ENCODE measurements at regions not wholly inside any gene's neighbourhood (a gene's known extent, or its start where the extent isn't known, plus 50 kb on each side); places are given as distances from the start of the nearest gene placed in this dataset.
A peak's percentile ranks its signal among the peaks of the same experiment; 100 is the strongest.

- Histone ChIP-seq H3K4me1 (ENCODE audit: control insufficient read depth in 3 of 3, insufficient read depth in 3 of 3, low read length in 3 of 3) (no peaks in the 10 kb centered on the region), H3K27ac (ENCODE audit: low read depth, low read length) (no peak overlapping the region), H3K4me3 (ENCODE audit: low read length in 3 of 3) (no peak overlapping the region), H3K9ac (ENCODE audit: low read depth in 1 of 3, low read length in 3 of 3) (no peak overlapping the region), H3K36me3 (ENCODE audit: control insufficient read depth in 3 of 3, insufficient read depth in 3 of 3, low read length in 3 of 3) (no peaks in the 10 kb centered on the region), H3K27me3 (ENCODE audit: control insufficient read depth in 3 of 3, insufficient read depth in 3 of 3, low read length in 3 of 3) (peaks cover 0 to 3% (median 0%) of the 10 kb centered on the region in 3 donors), H3K9me3 (ENCODE audit: control insufficient read depth in 3 of 3, low read length in 3 of 3) (no peaks in the 10 kb centered on the region)
Observed at GRCh38 chr6:11929241-11929835, 82.8 kb upstream of the HIVEP1 start.

GRCh38 chr6:11926594-11927407 is 85.3 kb upstream of the HIVEP1 start:
- peaks cover 0 to 3% (median 0%) of the 10 kb centered on the region in 3 donors for H3K27me3 ChIP-seq (ENCODE audit: control insufficient read depth in 3 of 3, insufficient read depth in 3 of 3, low read length in 3 of 3)
- no peaks in the 10 kb centered on the region for H3K4me1 ChIP-seq (ENCODE audit: control insufficient read depth in 3 of 3, insufficient read depth in 3 of 3, low read length in 3 of 3)
- no peak overlapping the region for H3K27ac ChIP-seq (ENCODE audit: low read depth, low read length)
- H3K9ac ChIP-seq (ENCODE audit: low read depth in 1 of 3, low read length in 3 of 3), result no peak overlapping the region
- no peaks in the 10 kb centered on the region for H3K9me3 ChIP-seq (ENCODE audit: control insufficient read depth in 3 of 3, low read length in 3 of 3)
- no peaks in the 10 kb centered on the region for H3K36me3 ChIP-seq (ENCODE audit: control insufficient read depth in 3 of 3, insufficient read depth in 3 of 3, low read length in 3 of 3)
- no peak overlapping the region for H3K4me3 ChIP-seq (ENCODE audit: low read length in 3 of 3)

- no peak overlapping the region for H3K27ac ChIP-seq (ENCODE audit: low read depth, low read length)
- H3K4me1 ChIP-seq (ENCODE audit: control insufficient read depth in 3 of 3, insufficient read depth in 3 of 3, low read length in 3 of 3), result no peaks in the 10 kb centered on the region
Observed at GRCh38 chr6:11925805-11926204, 86.3 kb upstream of the HIVEP1 start.

GRCh38 chr6:11923621-11924020 is 88.5 kb upstream of the HIVEP1 start:
- H3K27me3 ChIP-seq (ENCODE audit: control insufficient read depth in 3 of 3, insufficient read depth in 3 of 3, low read length in 3 of 3), result peaks cover 0 to 3% (median 0%) of the 10 kb centered on the region in 3 donors
- H3K4me1 ChIP-seq (ENCODE audit: control insufficient read depth in 3 of 3, insufficient read depth in 3 of 3, low read length in 3 of 3), result peaks cover 0 to 2% (median 0%) of the 10 kb centered on the region in 3 donors
- no peak overlapping the region for H3K9ac ChIP-seq (ENCODE audit: low read depth in 1 of 3, low read length in 3 of 3)
- H3K36me3 ChIP-seq (ENCODE audit: control insufficient read depth in 3 of 3, insufficient read depth in 3 of 3, low read length in 3 of 3), result no peaks in the 10 kb centered on the region
- no peak overlapping the region for H3K27ac ChIP-seq (ENCODE audit: low read depth, low read length)
- no peak overlapping the region for H3K4me3 ChIP-seq (ENCODE audit: low read length in 3 of 3)
- no peaks in the 10 kb centered on the region for H3K9me3 ChIP-seq (ENCODE audit: control insufficient read depth in 3 of 3, low read length in 3 of 3)

More at GRCh38 chr6:11925805-11926204, 86.3 kb upstream of the HIVEP1 start:
- no peaks in the 10 kb centered on the region for H3K9me3 ChIP-seq (ENCODE audit: control insufficient read depth in 3 of 3, low read length in 3 of 3)
- no peak overlapping the region for H3K9ac ChIP-seq (ENCODE audit: low read depth in 1 of 3, low read length in 3 of 3)
- no peaks in the 10 kb centered on the region for H3K36me3 ChIP-seq (ENCODE audit: control insufficient read depth in 3 of 3, insufficient read depth in 3 of 3, low read length in 3 of 3)
- H3K27me3 ChIP-seq (ENCODE audit: control insufficient read depth in 3 of 3, insufficient read depth in 3 of 3, low read length in 3 of 3), result peaks cover 0 to 3% (median 0%) of the 10 kb centered on the region in 3 donors
- H3K4me3 ChIP-seq (ENCODE audit: low read length in 3 of 3), result no peak overlapping the region

- Histone ChIP-seq H3K9me3 (ENCODE audit: control insufficient read depth in 3 of 3, low read length in 3 of 3) (no peaks in the 10 kb centered on the region), H3K36me3 (ENCODE audit: control insufficient read depth in 3 of 3, insufficient read depth in 3 of 3, low read length in 3 of 3) (no peaks in the 10 kb centered on the region), H3K4me3 (ENCODE audit: low read length in 3 of 3) (no peak overlapping the region), H3K4me1 (ENCODE audit: control insufficient read depth in 3 of 3, insufficient read depth in 3 of 3, low read length in 3 of 3) (peaks cover 0 to 8% (median 0%) of the 10 kb centered on the region in 3 donors), H3K27me3 (ENCODE audit: control insufficient read depth in 3 of 3, insufficient read depth in 3 of 3, low read length in 3 of 3) (peaks cover 0 to 3% (median 0%) of the 10 kb centered on the region in 3 donors), H3K27ac (ENCODE audit: low read depth, low read length) (no peak overlapping the region), H3K9ac (ENCODE audit: low read depth in 1 of 3, low read length in 3 of 3) (no peak overlapping the region)
Observed at GRCh38 chr6:11922901-11923300, 89.2 kb upstream of the HIVEP1 start.

GRCh38 chr6:11921751-11922150 is 90.4 kb upstream of the HIVEP1 start:
- Histone ChIP-seq H3K36me3 (ENCODE audit: control insufficient read depth in 3 of 3, insufficient read depth in 3 of 3, low read length in 3 of 3) (no peaks in the 10 kb centered on the region), H3K9ac (ENCODE audit: low read depth in 1 of 3, low read length in 3 of 3) (no peak overlapping the region), H3K4me3 (ENCODE audit: low read length in 3 of 3) (no peak overlapping the region), H3K9me3 (ENCODE audit: control insufficient read depth in 3 of 3, low read length in 3 of 3) (no peaks in the 10 kb centered on the region), H3K27me3 (ENCODE audit: control insufficient read depth in 3 of 3, insufficient read depth in 3 of 3, low read length in 3 of 3) (peaks cover 0 to 3% (median 0%) of the 10 kb centered on the region in 3 donors), H3K27ac (ENCODE audit: low read depth, low read length) (peak overlapping the region; percentile 33), H3K4me1 (ENCODE audit: control insufficient read depth in 3 of 3, insufficient read depth in 3 of 3, low read length in 3 of 3) (peaks cover 0 to 11% (median 0%) of the 10 kb centered on the region in 3 donors)

GRCh38 chr6:11921017-11921438 is 91.1 kb upstream of the HIVEP1 start:
- peak overlapping the region; percentile 33 for H3K27ac ChIP-seq (ENCODE audit: low read depth, low read length)
- peaks cover 0 to 11% (median 0%) of the 10 kb centered on the region in 3 donors for H3K4me1 ChIP-seq (ENCODE audit: control insufficient read depth in 3 of 3, insufficient read depth in 3 of 3, low read length in 3 of 3)
- no peak overlapping the region for H3K9ac ChIP-seq (ENCODE audit: low read depth in 1 of 3, low read length in 3 of 3)
- H3K9me3 ChIP-seq (ENCODE audit: control insufficient read depth in 3 of 3, low read length in 3 of 3), result no peaks in the 10 kb centered on the region
- H3K36me3 ChIP-seq (ENCODE audit: control insufficient read depth in 3 of 3, insufficient read depth in 3 of 3, low read length in 3 of 3), result no peaks in the 10 kb centered on the region
- H3K4me3 ChIP-seq (ENCODE audit: low read length in 3 of 3), result no peak overlapping the region
- peaks cover 0 to 3% (median 0%) of the 10 kb centered on the region in 3 donors for H3K27me3 ChIP-seq (ENCODE audit: control insufficient read depth in 3 of 3, insufficient read depth in 3 of 3, low read length in 3 of 3)

GRCh38 chr6:11920566-11920965 is 91.5 kb upstream of the HIVEP1 start:
- no peaks in the 10 kb centered on the region for H3K27me3 ChIP-seq (ENCODE audit: control insufficient read depth in 3 of 3, insufficient read depth in 3 of 3, low read length in 3 of 3)
- H3K9ac ChIP-seq (ENCODE audit: low read depth in 1 of 3, low read length in 3 of 3), result no peak overlapping the region
- H3K9me3 ChIP-seq (ENCODE audit: control insufficient read depth in 3 of 3, low read length in 3 of 3), result no peaks in the 10 kb centered on the region
- H3K27ac ChIP-seq (ENCODE audit: low read depth, low read length), result no peak overlapping the region
- peaks cover 0 to 11% (median 0%) of the 10 kb centered on the region in 3 donors for H3K4me1 ChIP-seq (ENCODE audit: control insufficient read depth in 3 of 3, insufficient read depth in 3 of 3, low read length in 3 of 3)
- H3K36me3 ChIP-seq (ENCODE audit: control insufficient read depth in 3 of 3, insufficient read depth in 3 of 3, low read length in 3 of 3), result no peaks in the 10 kb centered on the region
- no peak overlapping the region for H3K4me3 ChIP-seq (ENCODE audit: low read length in 3 of 3)

- no peaks in the 10 kb centered on the region for H3K27me3 ChIP-seq (ENCODE audit: control insufficient read depth in 3 of 3, insufficient read depth in 3 of 3, low read length in 3 of 3)
- H3K4me3 ChIP-seq (ENCODE audit: low read length in 3 of 3), result no peak overlapping the region
- no peak overlapping the region for H3K27ac ChIP-seq (ENCODE audit: low read depth, low read length)
- H3K9ac ChIP-seq (ENCODE audit: low read depth in 1 of 3, low read length in 3 of 3), result no peak overlapping the region
- H3K4me1 ChIP-seq (ENCODE audit: control insufficient read depth in 3 of 3, insufficient read depth in 3 of 3, low read length in 3 of 3), result peaks cover 0 to 11% (median 0%) of the 10 kb centered on the region in 3 donors
- no peaks in the 10 kb centered on the region for H3K9me3 ChIP-seq (ENCODE audit: control insufficient read depth in 3 of 3, low read length in 3 of 3)
- H3K36me3 ChIP-seq (ENCODE audit: control insufficient read depth in 3 of 3, insufficient read depth in 3 of 3, low read length in 3 of 3), result no peaks in the 10 kb centered on the region
Observed at GRCh38 chr6:11919771-11920440, 92.2 kb upstream of the HIVEP1 start.

All from skeletal muscle tissue (tissue), 3 donors.